Astrocyte of the spinal cord (primary cell): ENCODE measurements at regions not wholly inside any gene's neighbourhood (a gene's known extent, or its start where the extent isn't known, plus 50 kb on each side); places are given as distances from the start of the nearest gene placed in this dataset.
"Not testable (repeated sequence)": the region's sequence is repeated elsewhere in the genome, so short reads cannot be mapped to it uniquely, and the experiment has no call there.

ENCODE experiments used
- DNase-seq: peaks from one replicate; pipeline ENCODE4 v3.0.0; 2011; ENCODE audit warnings: low read depth, low spot score
- H3K4me3 ChIP-seq: 2 replicates; pipeline ENCODE4 v1.5.1; 2011; ENCODE audit warnings: low read depth, mild to moderate bottlenecking, low read length, moderate library complexity
- in situ Hi-C: cut with HindIII; loops from 2 replicates; pipeline ENCODE4 v1.10.0; 2017; ENCODE audit warnings: low sequenced_read_pairs
- TF ChIP-seq, protein P1 (sequence below): IDR thresholded peaks from 2 replicates; pipeline ENCODE4 v1.5.1; 2012; ENCODE audit warnings: low read depth, mild to moderate bottlenecking, low read length, inconsistent platforms

DNA sequence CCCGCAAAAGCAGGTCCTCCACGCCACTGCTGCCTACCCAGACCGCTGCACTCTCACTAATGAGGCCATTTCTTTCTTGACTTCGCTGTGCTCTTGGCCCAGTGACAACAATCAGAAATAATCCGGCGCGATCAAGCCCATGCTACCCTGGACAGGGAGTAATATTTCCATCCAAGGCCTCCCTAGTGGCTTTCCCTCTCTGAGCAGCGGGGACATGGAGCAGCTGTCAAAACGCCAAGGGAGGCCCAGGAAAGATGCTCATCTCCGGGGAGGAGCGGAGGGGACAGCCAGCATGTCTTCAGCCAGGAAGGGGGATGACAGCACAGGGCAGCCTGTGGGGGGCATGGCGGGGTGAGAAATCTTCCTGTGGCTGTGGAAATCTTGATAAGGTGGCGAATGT is 154.9 kb downstream of the SEPTIN7 start:
- in situ Hi-C loops, DNase-seq, H3K4me3 ChIP-seq: not testable (repeated sequence)

DNA sequence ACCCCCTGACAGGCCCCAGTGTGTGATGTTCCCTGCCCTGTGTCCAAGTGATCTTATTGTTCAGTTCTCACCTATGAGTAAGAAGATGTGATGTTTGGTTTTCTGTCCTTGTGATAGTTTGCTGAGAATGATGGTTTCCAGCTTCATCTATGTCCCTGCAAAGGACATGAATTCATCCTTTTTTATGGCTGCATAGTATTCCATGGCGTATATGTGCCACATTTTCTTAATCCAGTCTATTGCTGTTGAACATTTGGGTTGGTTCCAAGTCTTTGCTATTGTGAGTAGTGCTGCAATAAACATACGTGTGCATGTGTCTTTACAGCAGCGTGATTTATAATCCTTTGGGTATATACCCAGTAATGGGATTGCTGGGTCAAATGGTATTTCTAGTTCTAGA is 156.1 kb downstream of the SEPTIN7 start:
- in situ Hi-C loops, result not testable (repeated sequence)

DNA sequence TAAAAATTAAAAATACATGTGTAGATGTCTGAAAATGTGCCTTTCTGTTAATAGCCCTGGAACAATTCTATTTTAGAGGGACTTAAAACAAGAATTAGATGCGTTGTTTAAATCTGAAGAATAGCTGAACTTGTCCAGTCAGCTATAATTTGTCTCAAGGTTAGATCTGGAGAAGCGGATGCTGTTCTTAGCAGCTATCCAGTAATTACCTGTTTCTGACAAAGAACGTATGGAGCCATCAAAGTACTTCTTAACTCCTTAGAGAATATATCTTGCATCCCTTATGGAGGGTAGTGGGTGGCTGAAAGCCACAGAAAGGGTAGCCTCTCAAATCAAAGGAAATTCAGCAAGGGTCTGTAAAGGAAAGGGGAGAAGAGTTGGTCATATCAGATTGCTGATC is 160.4 kb downstream of the SEPTIN7 start:
- DNase-seq, in situ Hi-C loops, H3K4me3 ChIP-seq: not testable (repeated sequence)

More for the DNA sequence above, 156.1 kb downstream of the SEPTIN7 start:
- not testable (repeated sequence) for H3K4me3 ChIP-seq, DNase-seq

DNA sequence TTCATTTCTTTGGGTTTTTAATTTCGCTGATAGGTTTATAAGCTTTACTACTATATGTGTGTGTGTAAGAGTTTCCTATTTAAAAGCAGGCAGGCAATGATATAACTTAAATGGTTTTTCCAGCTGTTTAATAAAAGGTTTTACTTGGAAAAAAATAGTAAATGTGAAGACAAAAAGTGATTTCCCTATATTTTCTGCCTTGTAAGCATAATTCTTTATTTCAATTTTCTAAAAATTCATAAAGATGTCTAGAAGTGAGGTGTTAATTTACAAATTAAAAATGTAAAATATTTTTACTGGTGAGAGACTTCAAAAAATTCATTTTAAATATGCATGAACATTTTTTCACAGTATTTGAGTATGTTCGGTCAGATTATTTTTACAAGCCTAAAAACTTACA is 161.8 kb downstream of the SEPTIN7 start:
- H3K4me3 ChIP-seq, DNase-seq, in situ Hi-C loops: not testable (repeated sequence)

DNA sequence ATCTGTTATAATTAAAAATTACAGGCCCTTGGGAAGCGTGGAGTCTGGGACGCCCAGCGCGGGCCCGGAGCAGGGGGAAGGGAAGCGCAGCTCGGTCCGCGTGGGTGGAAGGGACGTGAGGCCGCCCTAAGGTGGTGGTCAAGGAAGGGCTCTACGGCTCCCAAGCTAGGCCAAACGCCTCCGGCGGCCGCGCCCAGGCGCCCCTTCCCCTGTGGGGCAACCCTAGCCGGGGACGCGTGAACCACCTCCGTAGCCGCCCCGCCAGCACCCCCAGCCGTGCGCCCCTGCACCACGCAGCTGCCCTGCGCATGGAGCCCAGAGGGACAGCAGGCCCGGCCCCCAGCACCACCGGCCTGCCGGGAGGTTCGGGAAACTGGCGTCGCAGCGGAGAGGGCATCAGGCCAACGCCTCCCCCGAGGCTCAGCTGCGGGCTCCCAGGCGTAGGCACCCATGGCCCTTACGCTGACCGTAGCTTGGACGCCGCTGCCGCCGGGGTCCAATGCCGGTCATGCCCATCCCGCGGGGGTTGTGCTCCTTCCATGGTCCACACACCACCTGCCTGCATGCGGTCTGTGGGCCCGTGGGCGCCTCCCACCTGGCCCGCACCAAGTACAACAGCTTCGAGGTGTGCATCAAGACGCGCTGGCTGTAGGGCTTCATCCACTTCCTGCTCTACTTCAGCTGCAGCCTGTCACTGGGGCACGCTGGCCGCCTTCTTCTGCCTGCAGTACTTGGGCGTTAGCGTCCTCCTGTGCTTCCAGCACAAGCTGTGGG is 166.7 kb downstream of the SEPTIN7 start:
- TF ChIP-seq, protein P1, sequence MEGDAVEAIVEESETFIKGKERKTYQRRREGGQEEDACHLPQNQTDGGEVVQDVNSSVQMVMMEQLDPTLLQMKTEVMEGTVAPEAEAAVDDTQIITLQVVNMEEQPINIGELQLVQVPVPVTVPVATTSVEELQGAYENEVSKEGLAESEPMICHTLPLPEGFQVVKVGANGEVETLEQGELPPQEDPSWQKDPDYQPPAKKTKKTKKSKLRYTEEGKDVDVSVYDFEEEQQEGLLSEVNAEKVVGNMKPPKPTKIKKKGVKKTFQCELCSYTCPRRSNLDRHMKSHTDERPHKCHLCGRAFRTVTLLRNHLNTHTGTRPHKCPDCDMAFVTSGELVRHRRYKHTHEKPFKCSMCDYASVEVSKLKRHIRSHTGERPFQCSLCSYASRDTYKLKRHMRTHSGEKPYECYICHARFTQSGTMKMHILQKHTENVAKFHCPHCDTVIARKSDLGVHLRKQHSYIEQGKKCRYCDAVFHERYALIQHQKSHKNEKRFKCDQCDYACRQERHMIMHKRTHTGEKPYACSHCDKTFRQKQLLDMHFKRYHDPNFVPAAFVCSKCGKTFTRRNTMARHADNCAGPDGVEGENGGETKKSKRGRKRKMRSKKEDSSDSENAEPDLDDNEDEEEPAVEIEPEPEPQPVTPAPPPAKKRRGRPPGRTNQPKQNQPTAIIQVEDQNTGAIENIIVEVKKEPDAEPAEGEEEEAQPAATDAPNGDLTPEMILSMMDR, result no peak
- in situ Hi-C loops, result no loop called here
- DNase-seq, result no peak
- H3K4me3 ChIP-seq, result no peak overlapping the region

DNA sequence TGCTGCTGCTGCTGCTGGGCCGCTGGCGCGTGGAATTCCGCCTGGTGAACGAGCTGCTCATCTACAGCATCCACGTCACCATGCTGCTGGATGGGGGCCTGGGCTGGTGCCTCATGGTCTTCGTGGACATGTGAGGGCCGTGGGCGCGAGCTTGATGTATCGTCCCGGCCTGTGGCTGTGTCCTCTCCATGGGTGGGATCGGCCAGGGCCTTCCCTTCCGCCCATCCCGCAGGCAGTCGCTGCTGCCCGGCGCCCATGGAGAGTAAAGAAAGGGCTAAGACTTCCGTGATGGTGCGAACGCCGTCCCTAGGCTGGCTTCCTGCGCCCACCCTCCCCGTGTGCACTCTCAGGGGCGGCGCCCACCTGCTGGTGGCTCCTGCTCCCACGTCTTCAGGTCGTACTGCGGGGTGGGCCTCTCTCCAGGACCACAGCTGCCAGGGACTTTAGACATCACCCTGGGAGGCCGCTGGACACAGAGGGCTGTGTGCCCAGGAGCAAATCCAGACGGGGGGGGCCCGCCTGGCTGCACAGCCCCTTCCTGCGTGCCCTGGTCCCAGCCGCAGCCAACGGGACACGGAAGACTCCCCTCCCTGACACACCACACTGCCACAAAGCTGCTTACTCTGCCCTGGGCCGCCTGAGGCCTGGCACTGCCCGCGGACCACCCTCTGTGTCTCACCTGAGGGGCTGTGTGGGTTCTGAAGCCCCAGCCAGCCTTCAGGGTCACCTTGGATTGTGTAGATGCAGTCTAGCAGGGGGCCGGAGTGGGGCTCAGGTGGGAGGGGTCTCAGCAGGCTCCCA is 167.5 kb downstream of the SEPTIN7 start:
- H3K4me3 ChIP-seq, result no peak overlapping the region
- DNase-seq, result no peak
- TF ChIP-seq, protein P1, result no peak
- in situ Hi-C loops, result no loop called here

DNA sequence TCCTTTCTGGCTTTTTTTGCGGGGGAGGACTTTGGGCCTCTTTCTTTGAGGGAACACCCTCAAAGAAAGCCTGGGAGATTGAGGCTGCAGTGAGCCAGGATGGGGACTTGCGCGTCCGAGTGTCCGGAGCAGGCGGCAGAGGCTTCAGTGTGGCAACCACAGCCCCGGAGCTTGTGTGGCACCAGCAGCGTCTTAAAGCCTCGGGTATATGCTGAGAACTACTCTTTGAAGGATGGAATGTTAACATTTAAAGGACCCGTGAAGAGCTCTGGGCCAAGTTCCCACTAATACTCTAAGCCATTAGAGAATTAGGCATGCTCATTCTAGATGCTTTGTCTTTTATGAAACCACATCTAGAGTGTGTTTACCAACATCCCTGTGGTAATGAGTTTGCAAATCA is 168.2 kb downstream of the SEPTIN7 start:
- in situ Hi-C loops, result no loop called here
- TF ChIP-seq, protein P1, result no peak
- DNase-seq, result no peak
- H3K4me3 ChIP-seq, result no peak overlapping the region

DNA sequence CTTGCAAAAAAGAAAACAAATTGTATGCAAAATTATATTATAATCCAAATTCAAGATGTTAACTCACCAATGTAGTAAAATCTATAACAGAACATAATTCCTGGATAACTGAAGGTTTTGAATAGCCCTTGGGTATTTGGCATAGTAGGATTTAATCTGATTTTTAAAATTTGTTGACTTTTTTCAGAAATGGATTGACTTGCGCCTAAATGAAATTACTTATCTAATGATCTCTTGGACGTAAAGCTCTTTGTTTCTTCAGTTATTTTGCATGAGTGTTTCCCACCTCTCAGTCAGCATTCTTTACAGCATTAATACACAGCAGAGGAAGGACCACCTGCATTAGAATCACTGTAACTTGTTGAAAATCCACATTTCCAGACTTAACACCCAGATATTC is 169.6 kb downstream of the SEPTIN7 start:
- TF ChIP-seq, protein P1, result no peak
- no peak overlapping the region for H3K4me3 ChIP-seq
- in situ Hi-C loops, result no loop called here
- no peak for DNase-seq
